IMR-90 (cell line): ENCODE measurements at regions not wholly inside any gene's neighbourhood (a gene's known extent, or its start where the extent isn't known, plus 50 kb on each side); places are given as distances from the start of the nearest gene placed in this dataset.

Experiments
- ATAC-seq: fragments of 200-7000 bp; cut with Tn5 transposase; 2 replicates; pipeline ENCODE4 v1.9.1; 2020; ENCODE audit warnings: low read depth, mild to moderate bottlenecking, moderate library complexity
- BruUV-seq: library from RNA; stranded (reverse); fragments of 400-500 nt; replicated peaks from 2 replicates; lab custom pipeline; 2021; lab: Mats Ljungman, UMichigan
- CTCF ChIA-PET: fragments of 300-600 bp; formaldehyde crosslinking; extraction: SDS; loops from one replicate; lab custom pipeline; 2021; ENCODE audit warnings: antibody characterized with exemption; lab: Yijun Ruan, JAX
- POLR2A ChIA-PET: fragments of 300-600 bp; sonication (Branson Sonifier 250); formaldehyde crosslinking; loops from one replicate; lab custom pipeline; 2022; ENCODE audit warnings: antibody characterized with exemption; ENCODE audit not compliant: unreplicated experiment; lab: Charles Lee
- DNase-seq: peaks from one replicate; pipeline ENCODE4 v3.0.0; 2013
- H2AFZ ChIP-seq: replicated peaks from 2 replicates; pipeline ENCODE3; 2013; ENCODE audit warnings: low read length, mild to moderate bottlenecking; ENCODE audit not compliant: poor library complexity
- H2AK5ac ChIP-seq: 2 replicates; pipeline ENCODE4 v1.6.1; 2013; ENCODE audit warnings: low read depth, low read length, inconsistent platforms
- H2AK9ac ChIP-seq: replicated peaks from 2 replicates; pipeline ENCODE3; 2013; ENCODE audit warnings: mild to moderate bottlenecking, low read depth, low read length, moderate library complexity; ENCODE audit not compliant: poor library complexity
- H2BK120ac ChIP-seq: 2 replicates; pipeline ENCODE4 v1.6.1; 2013; ENCODE audit warnings: low read depth, low read length, inconsistent platforms
- H2BK15ac ChIP-seq: 3 replicates; pipeline ENCODE4 v1.6.1; 2013; ENCODE audit warnings: low read depth, low read length, inconsistent platforms
- H2BK20ac ChIP-seq: 2 replicates; pipeline ENCODE4 v1.6.1; 2013; ENCODE audit warnings: low read depth, mild to moderate bottlenecking, inconsistent platforms, low read length, moderate library complexity
- H2BK5ac ChIP-seq: 2 replicates; pipeline ENCODE4 v1.6.1; 2013; ENCODE audit warnings: mild to moderate bottlenecking, low read depth, low read length, inconsistent platforms; ENCODE audit not compliant: poor library complexity, severe bottlenecking
- H3K14ac ChIP-seq: replicated peaks from 2 replicates; pipeline ENCODE4 v1.6.1; 2013; ENCODE audit warnings: low read depth, low read length, inconsistent platforms
- H3K18ac ChIP-seq: 2 replicates; pipeline ENCODE4 v1.6.1; 2013; ENCODE audit warnings: low read depth, low read length, control low read depth
- H3K23ac ChIP-seq: 2 replicates; pipeline ENCODE4 v1.6.1; 2013; ENCODE audit warnings: low read depth, low read length, inconsistent platforms
- H3K27ac ChIP-seq: 2 replicates; pipeline ENCODE4 v1.5.1; 2013; ENCODE audit warnings: mild to moderate bottlenecking, control low read depth, low read length; ENCODE audit not compliant: insufficient read depth
- H3K27me3 ChIP-seq: 2 replicates; pipeline ENCODE4 v1.6.1; 2013; ENCODE audit warnings: low read length; ENCODE audit not compliant: control insufficient read depth, insufficient read depth
- H3K36me3 ChIP-seq: 2 replicates; pipeline ENCODE4 v1.6.1; 2013; ENCODE audit warnings: low read length, mixed read lengths; ENCODE audit not compliant: control insufficient read depth, insufficient read depth
- H3K4ac ChIP-seq: 2 replicates; pipeline ENCODE4 v1.6.1; 2013; ENCODE audit warnings: low read depth, low read length, inconsistent platforms
- H3K4me1 ChIP-seq: 2 replicates; pipeline ENCODE4 v1.6.1; 2013; ENCODE audit warnings: low read length, mixed read lengths; ENCODE audit not compliant: control insufficient read depth, insufficient read depth
- H3K4me2 ChIP-seq: 2 replicates; pipeline ENCODE4 v1.6.1; 2013; ENCODE audit warnings: low read depth, mild to moderate bottlenecking, control low read depth, low read length, moderate library complexity
- H3K4me3 ChIP-seq: 2 replicates; pipeline ENCODE4 v1.5.1; 2013; ENCODE audit warnings: low read depth, mild to moderate bottlenecking, control low read depth, low read length, moderate library complexity; ENCODE audit not compliant: insufficient read depth
- H3K56ac ChIP-seq: 2 replicates; pipeline ENCODE4 v1.6.1; 2013; ENCODE audit warnings: low read length, inconsistent platforms; ENCODE audit not compliant: insufficient read depth; ENCODE audit errors: extremely low read depth
- H3K79me1 ChIP-seq, 2 experiments: 2 replicates each; pipeline ENCODE4 v1.6.1; 2013; ENCODE audit warnings: low read length in 2 of 2, inconsistent platforms in 1 of 2, low read depth in 1 of 2
- H3K9ac ChIP-seq: 2 replicates; pipeline ENCODE4 v1.6.1; 2013; ENCODE audit warnings: low read depth, low read length, control low read depth
- H3K9me1 ChIP-seq: 2 replicates; pipeline ENCODE4 v1.6.1; 2013; ENCODE audit warnings: low read length, inconsistent platforms; ENCODE audit not compliant: insufficient read depth
- H3K9me3 ChIP-seq: 2 replicates; pipeline ENCODE4 v1.6.1; 2013; ENCODE audit warnings: low read length; ENCODE audit not compliant: control insufficient read depth, insufficient read depth
- H4K20me1 ChIP-seq: 2 replicates; pipeline ENCODE4 v1.6.1; 2013; ENCODE audit warnings: low read length, inconsistent platforms; ENCODE audit not compliant: insufficient read depth
- H4K5ac ChIP-seq: 2 replicates; pipeline ENCODE4 v1.6.1; 2013; ENCODE audit warnings: mild to moderate bottlenecking, low read depth, low read length, control low read depth
- H4K8ac ChIP-seq, 2 experiments: 2 replicates each; pipeline ENCODE4 v1.6.1; 2013; ENCODE audit warnings: low read depth in 2 of 2, low read length in 2 of 2, control low read depth in 1 of 2, inconsistent platforms in 1 of 2
- H4K91ac ChIP-seq: 2 replicates; pipeline ENCODE4 v1.6.1; 2013; ENCODE audit warnings: low read depth, low read length, inconsistent platforms; ENCODE audit not compliant: insufficient read depth
- CHD1 ChIP-seq: IDR thresholded peaks from 2 replicates; pipeline ENCODE4 v1.6.1; 2012; ENCODE audit warnings: low read depth, low read length, improper control_type of control experiment
- MAFK ChIP-seq: IDR thresholded peaks from 2 replicates; pipeline ENCODE4 v1.6.1; 2012; ENCODE audit warnings: low read depth, low read length, improper control_type of control experiment
- MXI1 ChIP-seq: IDR thresholded peaks from 2 replicates; pipeline ENCODE4 v1.6.1; 2012; ENCODE audit warnings: low read depth, mild to moderate bottlenecking, low read length, moderate library complexity, borderline replicate concordance
- POLR2A ChIP-seq: IDR thresholded peaks from 2 replicates; pipeline ENCODE4 v1.6.1; 2012; ENCODE audit warnings: mild to moderate bottlenecking, low read depth, low read length
- RCOR1 ChIP-seq: IDR thresholded peaks from 2 replicates; pipeline ENCODE4 v1.6.1; 2012; ENCODE audit warnings: mild to moderate bottlenecking, low read length, improper control_type of control experiment; ENCODE audit not compliant: insufficient replicate concordance
- SMC3 ChIP-seq: fragments of 150-350 bp; IDR thresholded peaks from 2 replicates; pipeline ENCODE4 v1.6.1; 2016; ENCODE audit warnings: low read depth, mild to moderate bottlenecking, antibody characterized with exemption, low read length, moderate library complexity
- WGBS, 2 experiments: methylation state at CpG; one replicate each; pipeline versions ENCODE4 v1.1.5 to v1.1.7; 2013; ENCODE audit warnings: missing lambda C conversion rate in 2 of 2; ENCODE audit not compliant: insufficient read length in 1 of 2; ENCODE audit errors: extremely low coverage in 2 of 2; 5-methylcytosine and 5-hydroxymethylcytosine counted together
- dilution Hi-C: fragments of 300-500 bp; cut with HindIII; formaldehyde crosslinking; loops from one replicate; pipeline ENCODE4 v1.14.3; 2018; ENCODE audit warnings: low sequenced_read_pairs; ENCODE audit not compliant: unreplicated experiment
- in situ Hi-C: fragments of 300-500 bp; cut with MboI; formaldehyde crosslinking; loops from 3 replicates; pipeline ENCODE4 v1.14.3; 2019; ENCODE audit warnings: low sequenced_read_pairs, inconsistent platforms, mixed read lengths
- intact Hi-C: fragments of 100-400 bp; cut with micrococcal nuclease; formaldehyde crosslinking; loops from 2 replicates; pipeline ENCODE4 v1.10.0; 2022
- TF ChIP-seq, protein P1 (sequence below): fragments of 150-350 bp; IDR thresholded peaks from 2 replicates; pipeline ENCODE4 v1.6.1; 2016; ENCODE audit warnings: low read depth, mild to moderate bottlenecking, low read length, moderate library complexity, borderline replicate concordance

GRCh38 chr1:113320972-113321680 lies 69.2 kb upstream of the MAGI3 start:
- Histone ChIP-seq H2AK9ac (no peak overlapping the region), H3K56ac (no peak overlapping the region), H4K20me1 (no peaks in the 10 kb centered on the region), H3K9me3 (no peaks in the 10 kb centered on the region), H3K4me2 (no peak overlapping the region), H4K5ac (no peak overlapping the region), H3K23ac (no peak overlapping the region), H3K27ac (no peak overlapping the region), H3K9me1 (no peaks in the 10 kb centered on the region), H3K4ac (no peak overlapping the region), H3K27me3 (no peaks in the 10 kb centered on the region), H2BK20ac (no peak overlapping the region), H2BK15ac (no peak overlapping the region), H3K9ac (no peak overlapping the region), H4K91ac (no peak overlapping the region), H4K8ac (no peak overlapping the region), H3K36me3 (no peaks in the 10 kb centered on the region), H3K4me1 (no peaks in the 10 kb centered on the region), H3K18ac (no peak overlapping the region), H2BK5ac (no peak overlapping the region), H3K79me1 (no peaks in the 10 kb centered on the region), H2BK120ac (no peak overlapping the region), H2AK5ac (no peak overlapping the region), H2AFZ (no peak overlapping the region), H3K14ac (no peak overlapping the region), H3K4me3 (no peak overlapping the region)
- ChIA-PET POLR2A (no interaction called here), CTCF (no interaction called here)
- no CpG with 5 or more reads among the region's 3 CpGs for WGBS, 2 experiments
- TF ChIP-seq CHD1 (no peak), MAFK (no peak), POLR2A (no peak), SMC3 (no peak), MXI1 (no peak), RCOR1 (no peak)
- TF ChIP-seq, protein P1, sequence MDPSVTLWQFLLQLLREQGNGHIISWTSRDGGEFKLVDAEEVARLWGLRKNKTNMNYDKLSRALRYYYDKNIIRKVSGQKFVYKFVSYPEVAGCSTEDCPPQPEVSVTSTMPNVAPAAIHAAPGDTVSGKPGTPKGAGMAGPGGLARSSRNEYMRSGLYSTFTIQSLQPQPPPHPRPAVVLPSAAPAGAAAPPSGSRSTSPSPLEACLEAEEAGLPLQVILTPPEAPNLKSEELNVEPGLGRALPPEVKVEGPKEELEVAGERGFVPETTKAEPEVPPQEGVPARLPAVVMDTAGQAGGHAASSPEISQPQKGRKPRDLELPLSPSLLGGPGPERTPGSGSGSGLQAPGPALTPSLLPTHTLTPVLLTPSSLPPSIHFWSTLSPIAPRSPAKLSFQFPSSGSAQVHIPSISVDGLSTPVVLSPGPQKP = no peak
- intact Hi-C loops (no loop called here), in situ Hi-C loops (loop anchor here (10.0 kb wide), 1 partner anchor 64 kb away; no protein-coding TSS in a partner anchor), dilution Hi-C loops (no loop called here)
- DNase-seq (peak; percentile 11), ATAC-seq (no peak; the same call in 1 of the 2 replicates)
- BruUV-seq = no TSS peak
